GM19463 (cell line): ENCODE measurements at regions not wholly inside any gene's neighbourhood (a gene's known extent, or its start where the extent isn't known, plus 50 kb on each side); places are given as distances from the start of the nearest gene placed in this dataset.

Experiments
- ATAC-seq: cut with Tn5 transposase; IDR thresholded peaks from one replicate; pipeline ENCODE4 v1.9.1; 2021; ENCODE audit warnings: mild to moderate bottlenecking, moderate library complexity; ENCODE audit not compliant: unreplicated experiment

GRCh38 chr12:75908961-75909605 is 122.5 kb downstream of the PHLDA1 start:
- ATAC-seq = no peak

GRCh38 chr12:75905922-75906321 is 125.7 kb downstream of the PHLDA1 start:
- ATAC-seq = no peak

GRCh38 chr12:75900781-75901254 is 130.8 kb downstream of the PHLDA1 start:
- no peak for ATAC-seq

- ATAC-seq = no peak
These were observed 131.3 kb downstream of the PHLDA1 start for GRCh38 chr12:75900226-75900625.

DNA sequence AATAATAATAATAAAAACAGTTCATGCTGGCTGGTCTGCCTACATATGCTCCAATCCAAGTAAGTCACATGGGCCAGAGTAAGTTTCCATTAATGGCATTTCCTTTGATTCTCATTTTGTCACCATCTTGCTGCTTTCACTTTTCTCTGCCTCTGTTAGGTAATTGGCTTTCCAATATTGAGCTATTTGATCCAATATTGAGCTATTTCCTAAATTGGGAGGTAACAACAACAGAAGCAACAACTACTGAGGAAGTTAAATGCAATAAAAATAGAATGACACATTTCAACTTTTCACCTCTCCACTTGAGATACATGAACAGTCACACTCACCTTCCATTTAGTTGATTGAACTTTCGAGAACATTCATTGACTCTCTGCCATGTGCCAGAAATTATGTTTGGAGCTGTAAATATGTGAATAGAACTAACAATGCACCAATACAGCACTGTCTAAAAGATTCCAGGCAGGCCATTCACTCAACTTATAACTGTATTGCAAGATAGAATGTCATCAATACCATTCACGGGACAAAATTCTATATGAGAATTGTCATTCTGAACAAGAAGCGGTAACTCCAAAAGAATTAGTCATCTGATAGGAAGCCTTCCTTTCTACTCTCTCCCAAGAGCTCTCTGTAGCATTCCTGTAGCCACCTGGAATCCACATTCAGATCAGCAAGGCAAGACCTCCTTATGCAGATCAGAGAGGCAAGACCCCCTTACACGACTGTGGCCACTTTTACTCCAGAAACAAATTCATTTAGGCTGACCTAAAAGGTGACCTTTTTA is 136.4 kb downstream of the PHLDA1 start:
- ATAC-seq = no peak

GRCh38 chr12:75893765-75894164 is 137.8 kb downstream of the PHLDA1 start:
- no peak for ATAC-seq

GRCh38 chr12:75892731-75893408 is 138.7 kb downstream of the PHLDA1 start:
- no peak for ATAC-seq

GRCh38 chr12:75891072-75891471 is 140.5 kb downstream of the PHLDA1 start:
- no peak for ATAC-seq

DNA sequence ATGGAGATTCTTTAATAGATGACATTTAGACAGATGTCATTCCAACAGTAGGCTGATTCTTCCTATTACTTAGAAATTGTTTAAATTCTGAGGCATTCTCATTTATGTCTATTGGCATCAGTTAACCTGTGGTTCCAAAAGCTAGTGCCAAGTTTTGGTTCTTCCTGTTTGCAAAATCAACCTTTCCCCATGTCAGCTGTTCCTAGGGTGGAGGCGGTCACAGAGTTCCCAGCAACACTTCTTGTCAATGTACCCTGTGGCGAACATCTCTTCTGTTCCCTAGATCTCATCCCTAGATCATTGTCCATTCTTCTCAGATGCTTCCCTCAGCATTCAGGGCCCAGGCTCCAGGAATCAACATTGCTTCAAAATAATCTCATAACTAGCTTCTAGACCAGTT is 140.9 kb downstream of the PHLDA1 start:
- no peak for ATAC-seq

DNA sequence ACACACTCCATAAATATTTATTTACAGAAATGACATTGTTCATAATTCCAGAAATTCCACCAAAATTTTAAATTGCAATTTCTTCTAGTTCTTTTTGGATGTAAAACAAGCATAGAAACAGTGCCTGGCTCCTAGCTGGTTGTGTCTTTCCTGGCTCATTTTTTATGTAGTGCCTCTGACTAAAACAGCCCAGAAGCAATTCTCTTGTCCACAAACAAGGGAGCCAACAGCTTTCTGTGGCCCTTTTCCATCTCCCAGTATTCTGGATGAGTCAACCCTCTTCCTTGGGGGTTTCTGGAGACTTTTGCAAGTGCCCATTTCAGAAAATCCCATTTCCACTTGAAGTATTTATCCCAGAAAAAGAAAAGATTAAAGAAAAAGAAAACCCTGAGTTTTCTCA is 141.4 kb downstream of the PHLDA1 start:
- no peak for ATAC-seq

DNA sequence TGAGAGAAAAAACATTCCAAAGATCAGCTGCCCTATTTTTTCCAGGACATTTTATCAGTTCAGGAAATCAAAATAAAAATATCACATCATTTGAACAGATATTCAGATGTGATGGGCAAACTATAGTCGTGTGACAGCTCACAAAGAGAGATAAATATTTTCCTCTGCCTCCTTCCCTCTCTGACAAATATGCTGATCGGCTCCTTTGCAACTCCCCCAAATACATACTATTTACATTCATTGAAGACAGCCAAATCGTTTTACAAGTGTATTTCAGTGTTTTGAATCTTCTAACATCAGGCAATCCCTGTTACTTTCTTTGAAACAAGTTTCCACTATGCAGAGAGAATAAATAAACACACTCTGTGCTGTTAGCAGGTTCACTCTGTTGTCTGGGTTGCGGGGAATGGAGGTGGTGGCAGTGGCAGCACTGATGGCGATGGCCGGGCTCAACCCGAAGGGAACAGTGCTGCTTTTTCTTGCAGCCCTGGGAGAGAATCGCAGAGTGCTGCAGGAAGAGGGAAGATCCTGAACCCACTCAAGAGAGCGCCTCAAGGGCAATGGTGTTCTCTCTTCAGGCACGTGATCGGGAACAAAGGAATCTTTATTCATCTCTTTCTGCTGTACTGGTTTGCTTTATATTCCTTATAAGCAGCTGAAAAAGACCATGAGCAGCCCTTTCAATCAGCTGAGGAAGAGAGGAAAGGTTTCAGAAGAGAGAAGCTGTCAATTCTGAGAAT is 142.5 kb downstream of the PHLDA1 start:
- ATAC-seq = no peak

GRCh38 chr12:75888399-75888798 is 143.2 kb downstream of the PHLDA1 start:
- ATAC-seq = no peak

- ATAC-seq = no peak
These were observed 143.6 kb downstream of the PHLDA1 start for GRCh38 chr12:75887979-75888378.

GRCh38 chr12:75884465-75884985 is 147.1 kb downstream of the PHLDA1 start:
- no peak for ATAC-seq

GRCh38 chr12:75883241-75883640 is 148.3 kb downstream of the PHLDA1 start:
- no peak for ATAC-seq

- no peak for ATAC-seq
These were observed 149.2 kb downstream of the PHLDA1 start for GRCh38 chr12:75882421-75882820.

DNA sequence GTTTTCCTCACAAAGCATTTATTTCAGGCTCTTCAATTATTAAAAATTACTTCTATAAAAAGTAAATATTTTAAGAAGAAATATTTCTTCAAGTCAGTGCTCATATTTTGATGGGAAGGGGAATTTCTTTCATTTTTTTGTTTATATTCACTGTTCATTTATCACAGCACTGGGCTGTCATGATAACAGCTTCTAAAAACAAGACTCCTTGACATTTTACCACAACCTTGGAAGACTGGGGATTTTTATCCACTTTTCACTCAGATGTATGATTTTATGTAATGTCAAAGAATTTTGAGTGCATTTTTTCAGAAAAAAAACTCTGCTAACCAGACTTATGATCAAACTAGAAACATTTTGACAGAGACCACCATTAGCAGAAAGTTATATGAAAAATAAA is 149.7 kb downstream of the PHLDA1 start:
- no peak for ATAC-seq

DNA sequence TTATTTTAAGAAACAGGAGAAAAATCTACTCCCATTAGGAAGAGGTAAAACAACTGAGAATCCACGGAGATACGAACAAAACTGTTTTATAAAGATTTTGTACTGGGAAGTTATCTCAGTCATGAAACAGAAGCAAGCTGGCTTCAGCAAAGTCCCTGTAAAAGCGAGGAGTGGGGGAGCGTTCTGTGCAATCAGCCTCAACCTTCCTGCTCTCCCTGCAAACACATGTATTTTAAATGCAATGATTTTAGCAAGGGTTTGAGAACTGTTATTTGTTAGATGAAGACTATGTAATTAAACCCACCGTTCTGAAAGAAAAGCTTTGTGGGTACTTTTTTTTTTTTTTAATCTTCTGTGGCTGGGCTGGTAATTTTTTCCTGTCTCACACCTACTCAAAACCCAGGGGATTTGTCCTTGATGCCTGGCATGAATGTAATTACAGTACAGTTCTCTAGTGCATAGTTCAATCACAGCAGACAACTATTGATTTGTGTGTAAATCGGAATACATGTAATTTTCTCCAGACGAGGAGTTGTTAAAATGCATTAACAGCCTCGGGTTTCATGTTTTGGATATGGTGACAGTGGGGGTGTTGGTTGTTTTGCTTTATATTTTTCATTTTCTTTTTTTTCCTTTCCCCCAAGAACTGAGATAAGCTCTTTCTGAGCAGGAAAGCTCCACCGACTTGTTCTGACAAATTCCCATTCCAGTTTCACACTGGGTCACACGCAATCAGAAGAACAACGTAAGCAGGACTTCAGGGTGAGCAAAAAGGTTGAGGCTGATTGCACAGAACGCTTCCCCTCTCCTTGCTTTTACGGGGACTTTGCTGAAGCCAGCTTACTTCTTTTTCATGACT is 153.6 kb downstream of the PHLDA1 start:
- ATAC-seq = no peak

DNA sequence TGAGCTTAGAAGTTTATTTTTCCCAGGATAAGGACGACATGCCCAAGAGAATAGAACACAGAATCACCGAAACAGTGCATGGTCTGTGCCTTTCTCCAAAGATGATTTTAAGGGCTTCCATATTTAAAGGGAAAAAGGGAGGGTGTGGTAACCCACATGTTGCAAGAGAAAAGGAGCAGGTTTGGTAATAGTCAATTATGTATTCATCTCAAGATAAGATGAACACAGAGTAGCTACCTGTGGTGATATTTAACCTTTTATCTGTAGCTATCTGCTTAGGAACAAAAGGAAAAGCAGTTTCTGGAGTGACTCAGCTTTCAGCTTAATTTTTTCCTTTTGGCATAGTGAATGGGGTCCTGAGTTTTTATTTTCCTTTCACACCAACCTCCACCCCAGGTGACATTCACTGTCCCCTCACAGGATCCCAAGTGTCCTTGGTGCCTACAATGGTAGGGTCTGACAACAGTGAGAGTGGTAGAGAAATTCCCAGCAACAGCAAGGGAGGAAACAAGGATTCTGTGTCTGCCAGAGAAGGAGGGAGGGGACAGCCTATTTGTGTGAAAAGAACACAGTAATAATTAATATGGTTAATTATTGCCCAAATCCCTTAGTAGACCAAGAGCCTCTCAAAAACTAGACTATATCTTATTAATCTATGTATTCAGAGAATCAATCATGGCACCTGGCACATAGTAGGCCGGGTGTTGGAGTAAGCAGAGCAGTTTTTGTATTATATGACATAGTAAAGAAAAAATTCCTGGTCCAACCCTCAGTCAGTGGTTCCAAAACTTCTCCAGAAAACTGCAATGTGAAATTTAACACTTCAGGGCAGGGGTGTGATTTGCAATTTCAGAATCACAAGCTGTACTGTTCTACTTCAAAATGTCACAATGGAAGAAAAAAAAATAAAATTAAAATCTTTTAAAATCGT is 154.5 kb downstream of the PHLDA1 start:
- no peak for ATAC-seq
